Effector memory CD4-positive, alpha-beta T cell (primary cell): ENCODE measurements at regions not wholly inside any gene's neighbourhood (a gene's known extent, or its start where the extent isn't known, plus 50 kb on each side); places are given as distances from the start of the nearest gene placed in this dataset.

Source experiments
- DNase-seq, 3 donors: peaks; one replicate each; pipeline ENCODE4 v3.0.0-alpha.2; 2020
- H3K27ac ChIP-seq: 2 replicates; pipeline ENCODE4 v1.7.0; 2013; ENCODE audit warnings: mild to moderate bottlenecking, low read length, moderate library complexity; ENCODE audit not compliant: insufficient read depth, poor library complexity, severe bottlenecking
- H3K27me3 ChIP-seq: replicated peaks from 2 replicates; pipeline ENCODE4 v1.7.0; 2013; ENCODE audit warnings: mild to moderate bottlenecking, low read length; ENCODE audit not compliant: insufficient read depth, control insufficient read depth, poor library complexity, severe bottlenecking
- H3K36me3 ChIP-seq: 2 replicates; pipeline ENCODE4 v1.7.0; 2013; ENCODE audit warnings: mild to moderate bottlenecking, low read length, moderate library complexity; ENCODE audit not compliant: control insufficient read depth, insufficient read depth
- H3K4me1 ChIP-seq: 2 replicates; pipeline ENCODE4 v1.7.0; 2013; ENCODE audit warnings: low read length, mild to moderate bottlenecking; ENCODE audit not compliant: control insufficient read depth, insufficient read depth, poor library complexity, severe bottlenecking
- H3K4me3 ChIP-seq: 2 replicates; pipeline ENCODE4 v1.7.0; 2013; ENCODE audit warnings: low read length, low read depth, mild to moderate bottlenecking; ENCODE audit not compliant: insufficient read depth, poor library complexity, severe bottlenecking
- H3K9me3 ChIP-seq: 2 replicates; pipeline ENCODE4 v1.7.0; 2013; ENCODE audit warnings: mild to moderate bottlenecking, low read length, moderate library complexity; ENCODE audit not compliant: control insufficient read depth

DNA sequence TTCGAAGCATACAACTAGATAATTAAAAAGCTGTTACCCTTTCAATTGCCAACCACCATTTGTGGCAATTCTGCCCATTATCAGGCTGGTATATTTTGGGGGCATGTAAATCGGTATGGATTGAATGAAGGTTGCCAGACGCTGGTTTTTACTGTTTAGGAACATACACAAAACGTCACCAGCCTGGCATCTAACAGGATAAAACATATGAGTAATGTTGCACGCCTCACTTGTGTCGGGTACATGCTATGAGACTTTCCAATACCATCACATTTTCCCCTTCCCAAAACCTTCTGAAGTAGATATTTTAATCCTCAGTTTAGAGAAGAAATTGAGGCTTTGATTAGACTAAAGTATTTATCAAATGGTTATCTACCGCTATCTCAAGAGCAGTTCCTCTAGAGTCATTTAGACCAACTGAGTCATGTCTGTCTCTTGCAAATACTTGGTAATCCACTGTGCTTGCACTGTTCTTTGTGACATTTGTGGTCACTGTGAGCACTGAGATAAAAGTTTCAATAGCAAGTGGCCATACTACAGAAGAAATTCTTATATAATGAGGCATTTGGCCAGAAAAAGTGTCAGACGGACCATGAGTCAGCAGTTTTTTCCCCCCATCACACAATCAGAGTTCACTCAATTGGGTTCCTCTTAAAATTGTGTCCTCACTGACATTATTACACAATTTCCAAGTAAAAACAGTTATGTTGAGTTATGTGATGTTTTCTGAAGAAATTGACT lies 498.7 kb downstream of the NXPH1 start:
- DNase-seq = no peak
- Histone ChIP-seq H3K4me1 (no peaks in the 10 kb centered on the region), H3K36me3 (no peaks in the 10 kb centered on the region), H3K4me3 (no peak overlapping the region), H3K9me3 (no peaks in the 10 kb centered on the region), H3K27ac (no peak overlapping the region), H3K27me3 (no peaks in the 10 kb centered on the region)

DNA sequence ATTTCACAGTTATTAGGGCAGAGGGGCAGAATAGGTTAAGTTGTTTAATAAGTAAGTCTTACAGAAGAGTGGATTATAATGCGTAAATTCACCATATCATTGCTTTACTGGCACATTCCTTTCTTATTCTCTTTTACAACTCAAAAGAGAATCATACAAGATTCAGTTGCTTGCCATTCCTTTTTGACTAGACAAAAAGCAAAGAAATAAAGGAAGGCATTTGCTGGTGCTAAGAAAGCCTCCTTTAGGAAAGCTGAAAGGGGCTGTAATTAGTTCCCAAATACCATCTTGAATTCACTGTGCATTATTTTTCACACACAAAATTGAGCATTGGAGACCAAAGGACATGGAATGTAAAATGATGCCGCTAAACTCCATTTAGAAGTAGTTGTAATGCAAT lies 499.3 kb downstream of the NXPH1 start:
- Histone ChIP-seq H3K27ac (no peak overlapping the region), H3K4me3 (no peak overlapping the region), H3K36me3 (no peaks in the 10 kb centered on the region), H3K27me3 (no peaks in the 10 kb centered on the region), H3K9me3 (no peaks in the 10 kb centered on the region), H3K4me1 (no peaks in the 10 kb centered on the region)
- DNase-seq = no peak

DNA sequence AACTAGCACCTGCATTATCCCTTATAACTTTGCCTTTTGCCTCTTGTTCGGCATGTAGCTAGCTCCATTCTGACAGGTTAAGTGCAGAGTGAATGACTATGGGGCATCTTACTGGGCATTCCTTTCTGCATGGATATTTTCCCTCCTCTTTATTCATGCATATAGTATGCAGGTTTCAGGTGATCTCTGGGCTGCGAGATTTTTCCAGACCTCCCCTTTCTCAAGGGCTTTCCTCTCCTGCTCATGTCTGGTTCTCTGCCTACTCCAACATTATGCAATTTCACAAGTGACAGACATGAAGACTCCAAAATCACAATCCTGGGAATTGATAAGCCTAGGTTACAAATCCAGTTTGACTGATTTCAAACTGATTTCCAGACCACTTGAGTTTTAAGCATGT lies 503.8 kb downstream of the NXPH1 start:
- Histone ChIP-seq H3K27me3 (no peaks in the 10 kb centered on the region), H3K9me3 (no peaks in the 10 kb centered on the region), H3K27ac (no peak overlapping the region), H3K4me3 (no peak overlapping the region), H3K4me1 (no peaks in the 10 kb centered on the region), H3K36me3 (no peaks in the 10 kb centered on the region)
- DNase-seq = no peak

DNA sequence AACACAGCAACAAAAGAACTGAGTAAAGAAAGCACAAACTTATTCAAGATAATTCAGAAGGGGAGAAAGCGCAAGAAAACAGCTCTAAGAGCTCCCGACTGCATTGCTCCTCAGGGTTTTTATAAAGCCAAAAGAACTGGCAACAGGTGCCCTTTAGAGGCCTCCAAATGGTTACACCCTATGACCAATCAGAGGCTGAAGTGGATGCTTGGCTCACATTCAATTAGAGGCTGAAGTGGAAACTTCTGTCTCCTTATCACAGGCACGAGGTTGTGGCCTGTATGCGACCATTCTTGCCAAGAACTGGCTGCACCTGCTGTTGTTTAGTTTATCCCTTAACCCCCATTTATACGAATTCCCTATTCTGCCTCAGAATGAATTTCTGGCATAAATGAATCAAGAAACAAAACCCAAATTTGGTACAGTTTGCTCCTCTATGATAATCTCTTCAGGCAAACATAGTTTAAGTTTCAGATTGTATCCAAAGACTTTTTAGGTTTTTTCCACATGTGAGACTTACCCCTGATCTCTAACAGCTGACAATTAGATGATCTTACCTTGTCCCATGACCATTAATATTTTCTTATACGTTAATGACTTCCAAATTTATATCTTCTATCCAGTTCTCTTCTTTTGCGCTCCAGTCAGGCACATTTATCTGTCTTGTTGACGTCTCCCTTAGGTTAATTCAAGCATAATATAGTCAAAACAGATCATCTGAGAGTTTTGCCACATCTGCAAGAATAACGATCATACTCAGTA lies 504.8 kb downstream of the NXPH1 start:
- no peak overlapping the region for H3K4me3 ChIP-seq
- DNase-seq = no peak
- H3K9me3 ChIP-seq = no peaks in the 10 kb centered on the region
- H3K36me3 ChIP-seq = no peaks in the 10 kb centered on the region
- no peaks in the 10 kb centered on the region for H3K27me3 ChIP-seq
- H3K27ac ChIP-seq = no peak overlapping the region
- H3K4me1 ChIP-seq = no peaks in the 10 kb centered on the region

DNA sequence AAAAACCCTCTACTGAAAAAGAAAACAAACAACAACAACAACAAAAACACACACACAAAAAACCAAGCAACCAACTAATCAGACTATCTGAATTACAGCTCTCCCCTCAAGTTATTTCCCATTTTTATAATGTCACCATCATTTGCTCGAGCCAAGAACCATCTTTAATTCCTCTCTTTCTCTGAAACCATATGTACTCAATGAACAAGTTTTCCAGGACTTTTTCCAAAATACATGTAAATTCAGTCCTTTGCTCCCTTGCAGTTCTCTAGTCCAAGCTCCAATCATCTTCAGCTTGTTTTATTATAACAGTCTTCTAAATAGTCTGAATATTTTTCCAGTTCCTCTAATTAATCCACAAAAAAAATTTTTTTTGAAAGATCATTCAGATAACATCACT lies 506.0 kb downstream of the NXPH1 start:
- Histone ChIP-seq H3K4me1 (no peaks in the 10 kb centered on the region), H3K27ac (no peak overlapping the region), H3K9me3 (no peaks in the 10 kb centered on the region), H3K4me3 (no peak overlapping the region), H3K36me3 (no peaks in the 10 kb centered on the region), H3K27me3 (no peaks in the 10 kb centered on the region)
- DNase-seq = no peak

DNA sequence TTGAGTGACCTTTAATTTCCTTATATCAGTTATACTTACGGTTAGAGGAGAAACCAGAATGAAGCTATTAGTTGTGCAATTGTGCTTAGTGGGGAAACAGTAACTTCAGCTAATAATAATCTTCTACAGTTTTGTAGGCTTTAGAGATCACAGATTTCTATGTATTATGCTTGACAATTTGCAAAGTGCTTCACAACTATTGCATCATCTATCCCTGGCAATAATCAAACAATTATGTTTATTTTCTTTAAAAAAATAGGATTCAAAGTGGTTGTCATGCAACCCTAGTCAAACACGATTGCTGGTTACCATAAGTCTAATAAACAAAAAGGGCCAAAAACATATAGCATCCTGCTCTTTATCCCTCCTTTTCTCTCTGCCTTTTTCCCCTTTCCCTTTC lies 530.3 kb downstream of the NXPH1 start:
- no peak overlapping the region for H3K27ac ChIP-seq
- H3K9me3 ChIP-seq = no peaks in the 10 kb centered on the region
- no peaks in the 10 kb centered on the region for H3K4me1 ChIP-seq
- H3K27me3 ChIP-seq = no peaks in the 10 kb centered on the region
- no peak overlapping the region for H3K4me3 ChIP-seq
- no peaks in the 10 kb centered on the region for H3K36me3 ChIP-seq
- DNase-seq = no peak

DNA sequence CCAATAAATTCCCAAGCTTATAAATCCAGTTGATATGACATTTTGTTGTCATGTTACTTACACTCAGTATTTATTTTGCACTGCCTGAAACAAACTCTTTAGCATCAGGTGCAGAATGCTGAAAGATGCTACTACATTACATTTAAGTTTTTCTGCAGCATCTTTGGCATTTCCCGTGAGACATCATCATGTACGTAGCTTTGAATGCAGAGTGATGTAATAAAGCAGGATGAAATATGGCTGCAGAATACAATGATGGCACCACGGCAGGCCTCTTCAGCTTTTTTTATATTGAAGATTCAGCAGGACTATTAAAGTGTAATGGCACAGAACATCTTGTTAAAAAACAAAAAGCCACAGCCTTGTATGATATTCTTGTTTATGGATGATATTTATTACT lies 531.8 kb downstream of the NXPH1 start:
- no peak for DNase-seq
- no peaks in the 10 kb centered on the region for H3K9me3 ChIP-seq
- H3K4me1 ChIP-seq = no peaks in the 10 kb centered on the region
- H3K36me3 ChIP-seq = no peaks in the 10 kb centered on the region
- no peaks in the 10 kb centered on the region for H3K27me3 ChIP-seq
- no peak overlapping the region for H3K27ac ChIP-seq
- no peak overlapping the region for H3K4me3 ChIP-seq

DNA sequence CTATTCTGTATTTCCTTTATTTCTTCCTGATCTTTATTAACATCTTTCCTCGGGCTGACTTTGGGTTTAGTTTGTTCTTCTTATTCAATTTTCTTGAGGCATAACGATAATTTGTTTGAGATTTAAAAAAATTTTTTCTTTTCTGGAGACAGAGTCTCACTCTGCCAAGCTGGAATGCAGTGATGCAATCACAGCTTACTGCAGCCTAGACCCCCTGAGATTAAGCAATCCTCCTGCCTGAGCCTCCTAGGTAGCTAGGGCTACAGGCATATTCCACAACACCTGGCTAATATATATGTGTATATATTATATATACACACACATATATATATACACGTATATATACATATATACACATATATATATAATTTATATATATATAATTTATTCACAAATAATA lies 540.2 kb downstream of the NXPH1 start:
- H3K27me3 ChIP-seq = no peaks in the 10 kb centered on the region
- no peaks in the 10 kb centered on the region for H3K36me3 ChIP-seq
- H3K4me3 ChIP-seq = no peak overlapping the region
- H3K4me1 ChIP-seq = no peaks in the 10 kb centered on the region
- H3K27ac ChIP-seq = no peak overlapping the region
- no peak for DNase-seq
- no peaks in the 10 kb centered on the region for H3K9me3 ChIP-seq

DNA sequence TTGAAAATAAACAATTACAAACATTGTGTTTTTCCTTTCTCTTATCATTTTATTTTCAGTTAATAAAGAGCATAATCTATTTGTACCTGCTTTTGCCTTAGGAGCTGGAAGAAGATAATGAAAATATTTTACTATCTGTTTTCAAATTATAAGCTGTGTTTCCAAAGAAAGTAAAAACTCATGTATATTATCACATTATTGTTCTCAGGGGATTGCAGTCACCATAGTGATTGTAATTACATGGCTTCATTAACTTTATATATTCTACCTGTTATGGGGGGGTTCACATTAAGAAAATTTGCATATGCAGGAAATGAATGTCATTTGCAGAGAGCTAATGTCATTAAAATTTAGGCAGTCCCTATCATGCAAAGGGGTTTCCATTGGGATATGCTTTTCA lies 542.3 kb downstream of the NXPH1 start:
- Histone ChIP-seq H3K27me3 (no peaks in the 10 kb centered on the region), H3K4me3 (no peak overlapping the region), H3K36me3 (no peaks in the 10 kb centered on the region), H3K27ac (no peak overlapping the region), H3K9me3 (no peaks in the 10 kb centered on the region), H3K4me1 (no peaks in the 10 kb centered on the region)
- DNase-seq = no peak

DNA sequence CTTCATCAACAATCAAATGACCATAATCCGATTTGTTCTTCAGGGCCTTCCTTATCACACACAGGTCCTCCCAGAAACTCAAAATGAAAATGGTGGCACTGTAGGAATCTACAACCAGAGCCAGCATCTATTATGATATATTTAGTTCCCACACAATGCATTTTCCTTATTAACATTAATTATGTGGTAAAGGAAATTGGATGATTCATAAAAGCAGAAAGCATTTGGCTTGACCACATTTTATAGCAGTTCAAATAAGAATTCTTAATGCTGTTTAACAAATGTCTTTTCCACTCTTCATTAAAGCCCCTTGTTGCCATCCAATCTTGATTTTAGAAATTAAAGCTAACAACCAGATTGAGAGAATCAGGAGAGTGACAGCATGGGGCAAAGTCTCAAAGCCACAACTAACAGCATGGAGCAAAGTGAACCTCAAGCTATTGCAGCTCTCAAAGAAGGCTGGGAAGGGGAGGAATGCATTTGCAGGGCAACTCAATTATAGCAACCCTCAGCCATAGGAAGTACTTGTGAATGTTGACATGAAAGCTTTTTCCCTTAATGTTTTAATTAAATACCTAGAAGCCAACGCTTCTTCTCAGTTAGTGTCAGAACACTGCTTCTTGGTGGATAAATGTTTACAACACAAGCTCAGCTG lies 549.1 kb downstream of the NXPH1 start:
- no peak for DNase-seq
- H3K4me1 ChIP-seq = no peaks in the 10 kb centered on the region
- H3K27me3 ChIP-seq = no peaks in the 10 kb centered on the region
- no peak overlapping the region for H3K4me3 ChIP-seq
- no peaks in the 10 kb centered on the region for H3K9me3 ChIP-seq
- H3K27ac ChIP-seq = no peak overlapping the region
- no peaks in the 10 kb centered on the region for H3K36me3 ChIP-seq
